ENCODE measurements at regions not wholly inside any gene's neighbourhood (a gene's known extent, or its start where the extent isn't known, plus 50 kb on each side); places are given as distances from the start of the nearest gene placed in this dataset.

- Histone ChIP-seq H3K4me1 (no peaks in the 10 kb centered on the region), H3K9me3 (no peaks in the 10 kb centered on the region), H3K27ac (no peak overlapping the region), H3K4me3 (no peak overlapping the region), H3K36me3 (no peaks in the 10 kb centered on the region), H3K27me3 (no peaks in the 10 kb centered on the region)
- intact Hi-C loops (cut with DNase I), result no loop called here
- TF ChIP-seq CTCF (IDR thresholded peaks at IDR 0.05), result no peak
- no peak for DNase-seq (ENCODE audit: low spot score in 2 of 2)
These were observed 376.6 kb downstream of the ADGRD1 start for GRCh38 chr12:131330106-131330815.

- DNase-seq (ENCODE audit: low spot score in 2 of 2), result no peak
- H3K27me3 ChIP-seq, result no peaks in the 10 kb centered on the region
- H3K9me3 ChIP-seq, result no peaks in the 10 kb centered on the region
- no peaks in the 10 kb centered on the region for H3K4me1 ChIP-seq
- no peaks in the 10 kb centered on the region for H3K36me3 ChIP-seq
- no peak overlapping the region for H3K27ac ChIP-seq
- TF ChIP-seq CTCF (IDR thresholded peaks at IDR 0.05), result no peak
- intact Hi-C loops (cut with DNase I), result no loop called here
- H3K4me3 ChIP-seq, result no peak overlapping the region
These were observed 377.5 kb downstream of the ADGRD1 start for GRCh38 chr12:131331148-131331750.

GRCh38 chr12:131332224-131332623 is 378.5 kb downstream of the ADGRD1 start:
- intact Hi-C loops (cut with DNase I), result no loop called here

GRCh38 chr12:131333136-131333535 is 377.8 kb upstream of the SFSWAP start:
- no peaks in the 10 kb centered on the region for H3K27me3 ChIP-seq
- peak in 1 of 2 donors; percentile 24 for DNase-seq (ENCODE audit: low spot score in 2 of 2)
- no peak overlapping the region for H3K27ac ChIP-seq
- H3K4me3 ChIP-seq, result no peak overlapping the region
- no peaks in the 10 kb centered on the region for H3K4me1 ChIP-seq
- no peaks in the 10 kb centered on the region for H3K9me3 ChIP-seq
- no peak for TF ChIP-seq CTCF (IDR thresholded peaks at IDR 0.05)
- no peaks in the 10 kb centered on the region for H3K36me3 ChIP-seq
- intact Hi-C loops (cut with DNase I), result no loop called here

More at GRCh38 chr12:131332224-131332623, 378.5 kb downstream of the ADGRD1 start:
- Histone ChIP-seq H3K36me3 (no peaks in the 10 kb centered on the region), H3K27ac (no peak overlapping the region), H3K27me3 (no peaks in the 10 kb centered on the region), H3K4me1 (no peaks in the 10 kb centered on the region), H3K4me3 (no peak overlapping the region), H3K9me3 (no peaks in the 10 kb centered on the region)
- DNase-seq (ENCODE audit: low spot score in 2 of 2), result no peak
- no peak for TF ChIP-seq CTCF (IDR thresholded peaks at IDR 0.05)

GRCh38 chr12:131333621-131334440 is 377.1 kb upstream of the SFSWAP start:
- Histone ChIP-seq H3K4me3 (no peak overlapping the region), H3K27ac (no peak overlapping the region), H3K9me3 (no peaks in the 10 kb centered on the region), H3K27me3 (no peaks in the 10 kb centered on the region), H3K4me1 (no peaks in the 10 kb centered on the region), H3K36me3 (no peaks in the 10 kb centered on the region)
- intact Hi-C loops (cut with DNase I), result no loop called here
- no peak for TF ChIP-seq CTCF (IDR thresholded peaks at IDR 0.05)
- peak in 1 of 2 donors; percentile 43 for DNase-seq (ENCODE audit: low spot score in 2 of 2)

Measured in ascending aorta (tissue), 2 donors.